Activated naive CD4-positive, alpha-beta T cell treated with Interleukin-2 at 50 U/mL for 16 hours (primary cell): ENCODE measurements at regions not wholly inside any gene's neighbourhood (a gene's known extent, or its start where the extent isn't known, plus 50 kb on each side); places are given as distances from the start of the nearest gene placed in this dataset.
"Not testable (repeated sequence)": the region's sequence is repeated elsewhere in the genome, so short reads cannot be mapped to it uniquely, and the experiment has no call there.

Source experiments
- DNase-seq: peaks from one replicate; pipeline ENCODE4 v3.0.0-alpha.2; 2020

GRCh38 chrX:69431420-69431819 is 72.7 kb upstream of the NALF2 start:
- no peak for DNase-seq

- DNase-seq = no peak
Measured at GRCh38 chrX:69430785-69431184, 73.3 kb upstream of the NALF2 start.

- DNase-seq = no peak
Measured at GRCh38 chrX:69429339-69430015, 74.6 kb upstream of the NALF2 start.

- DNase-seq = no peak
Measured at GRCh38 chrX:69428216-69428615, 75.9 kb upstream of the NALF2 start.

- DNase-seq = no peak
Measured at GRCh38 chrX:69424910-69425309, 79.2 kb upstream of the NALF2 start.

GRCh38 chrX:69424161-69424560 is 80.0 kb upstream of the NALF2 start:
- DNase-seq = no peak

GRCh38 chrX:69422208-69422607 is 81.9 kb upstream of the NALF2 start:
- DNase-seq = not testable (repeated sequence)

- DNase-seq = no peak
Measured at GRCh38 chrX:69415698-69416097, 88.4 kb upstream of the NALF2 start.

- no peak for DNase-seq
Measured at GRCh38 chrX:69412661-69413060, 91.5 kb upstream of the NALF2 start.

GRCh38 chrX:69398881-69399280 is 105.2 kb upstream of the NALF2 start:
- no peak for DNase-seq

GRCh38 chrX:69396916-69397315 is 107.2 kb upstream of the NALF2 start:
- DNase-seq = no peak

GRCh38 chrX:69395306-69395705 is 108.8 kb upstream of the NALF2 start:
- no peak for DNase-seq

GRCh38 chrX:69389101-69389501 is 115.0 kb upstream of the NALF2 start:
- no peak for DNase-seq

- no peak for DNase-seq
Measured at GRCh38 chrX:69388526-69388925, 115.6 kb upstream of the NALF2 start.

- peak; percentile 22 for DNase-seq
Measured at GRCh38 chrX:69387567-69388487, 116.3 kb upstream of the NALF2 start.

GRCh38 chrX:69386681-69387080 is 117.4 kb upstream of the NALF2 start:
- no peak for DNase-seq

GRCh38 chrX:69379412-69379811 is 124.7 kb upstream of the NALF2 start:
- no peak for DNase-seq

- DNase-seq = no peak
Measured at GRCh38 chrX:69374569-69374968, 129.6 kb upstream of the NALF2 start.

GRCh38 chrX:69372435-69372834 is 131.7 kb upstream of the NALF2 start:
- no peak for DNase-seq

GRCh38 chrX:69371159-69371558 is 133.0 kb upstream of the NALF2 start:
- DNase-seq = no peak

GRCh38 chrX:69369999-69370398 is 134.1 kb upstream of the NALF2 start:
- DNase-seq = no peak

GRCh38 chrX:69366183-69366582 is 137.9 kb upstream of the NALF2 start:
- DNase-seq = no peak

- no peak for DNase-seq
Measured at GRCh38 chrX:69365755-69366154, 138.4 kb upstream of the NALF2 start.

- no peak for DNase-seq
Measured at GRCh38 chrX:69365349-69365748, 138.8 kb upstream of the NALF2 start.
